Uterus (tissue), 3 donors: ENCODE measurements at regions not wholly inside any gene's neighbourhood (a gene's known extent, or its start where the extent isn't known, plus 50 kb on each side); places are given as distances from the start of the nearest gene placed in this dataset.

ENCODE experiments used
- DNase-seq, 2 donors: peaks; one replicate each; pipeline ENCODE4 v3.0.0-alpha.2; 2019 to 2020
- H3K27ac ChIP-seq, 2 donors: fragments of 200-600 bp; sonication (generic); 1 replicate in 1 of 2; 2 replicates in 1 of 2; pipeline ENCODE4 v1.5.1; 2016 to 2018
- H3K27me3 ChIP-seq, 2 donors: fragments of 200-600 bp; sonication (generic); one replicate each; pipeline ENCODE4 v1.5.1; 2018 to 2019; ENCODE audit warnings: control low read depth in 1 of 2
- H3K36me3 ChIP-seq, 2 donors: fragments of 200-600 bp; sonication (generic); one replicate each; pipeline ENCODE4 v1.5.1; 2019; ENCODE audit warnings: control low read depth in 1 of 2
- H3K4me1 ChIP-seq, 2 donors: fragments of 200-600 bp; sonication (generic); one replicate each; pipeline ENCODE4 v1.5.1; 2018 to 2019; ENCODE audit warnings: control low read depth in 1 of 2
- H3K4me3 ChIP-seq, 2 donors: fragments of 200-600 bp; sonication (generic); 1 replicate in 1 of 2; 2 replicates in 1 of 2; pipeline ENCODE4 v1.5.1; 2018 to 2019; ENCODE audit warnings: mild to moderate bottlenecking in 1 of 2
- H3K9me3 ChIP-seq, 2 donors: fragments of 200-600 bp; sonication (generic); one replicate each; pipeline ENCODE4 v1.5.1; 2019; ENCODE audit warnings: control low read depth in 1 of 2
- CTCF ChIP-seq, 4 experiments: fragments of 200-600 bp in 2 of 4; fragments of 450-650 bp in 2 of 4; sonication (generic) in 2 of 4; IDR thresholded peaks; one replicate each; pipeline ENCODE4 v1.5.1; 2016 to 2019; ENCODE audit warnings: antibody characterized with exemption in 4 of 4, mild to moderate bottlenecking in 2 of 4, moderate library complexity in 1 of 4
- POLR2A ChIP-seq, 2 donors: fragments of 450-650 bp; IDR thresholded peaks; one replicate each; pipeline ENCODE4 v1.6.1; 2016; ENCODE audit warnings: antibody characterized with exemption in 2 of 2, mild to moderate bottlenecking in 1 of 2, moderate library complexity in 1 of 2
- intact Hi-C: fragments of 100-400 bp; cut with DNase I; formaldehyde crosslinking; loops from one replicate; pipeline ENCODE4 v1.15.1; 2023; ENCODE audit warnings: low total_unique reads
- donor health status: DM: yes; HTN: yes; CAD: no.

GRCh38 chr6:141576751-141577150 is 556.0 kb upstream of the GJE1 start:
- H3K27me3 ChIP-seq: no peaks in the 10 kb centered on the region
- H3K9me3 ChIP-seq: no peaks in the 10 kb centered on the region
- H3K4me1 ChIP-seq: no peaks in the 10 kb centered on the region
- H3K36me3 ChIP-seq: no peaks in the 10 kb centered on the region
- no peak overlapping the region for H3K4me3 ChIP-seq
- H3K27ac ChIP-seq: no peak overlapping the region
- no peak for DNase-seq
- intact Hi-C loops: no loop called here
- TF ChIP-seq POLR2A (IDR thresholded peaks at IDR 0.05): no peak
- no peak for TF ChIP-seq CTCF (IDR thresholded peaks at IDR 0.05)

- Histone ChIP-seq H3K36me3 (no peaks in the 10 kb centered on the region), H3K4me3 (peak overlapping the region in 1 of 2 donors; percentile 25), H3K4me1 (no peaks in the 10 kb centered on the region), H3K27me3 (no peaks in the 10 kb centered on the region), H3K9me3 (no peaks in the 10 kb centered on the region), H3K27ac (peak overlapping the region; percentile 27 to 65)
- no peak for TF ChIP-seq POLR2A (IDR thresholded peaks at IDR 0.05)
- TF ChIP-seq CTCF (IDR thresholded peaks at IDR 0.05): peak; percentile 66 to 82 (median 77)
- intact Hi-C loops: no loop called here
- DNase-seq: peak; percentile 64 to 67
Observed at GRCh38 chr6:141562851-141563763, 569.6 kb upstream of the GJE1 start.

- intact Hi-C loops: no loop called here
- H3K9me3 ChIP-seq: no peaks in the 10 kb centered on the region
Observed at GRCh38 chr6:141562186-141562811, 570.4 kb upstream of the GJE1 start.

GRCh38 chr6:141561154-141561553 is 571.6 kb upstream of the GJE1 start:
- no peak overlapping the region for H3K27ac ChIP-seq
- intact Hi-C loops: no loop called here

More at GRCh38 chr6:141562186-141562811, 570.4 kb upstream of the GJE1 start:
- Histone ChIP-seq H3K4me3 (peak overlapping the region in 1 of 2 donors; percentile 25), H3K4me1 (no peaks in the 10 kb centered on the region), H3K27me3 (no peaks in the 10 kb centered on the region), H3K36me3 (no peaks in the 10 kb centered on the region), H3K27ac (peak overlapping the region; percentile 27 to 65)
- DNase-seq: peak in 1 of 2 donors; percentile 14
- TF ChIP-seq POLR2A (IDR thresholded peaks at IDR 0.05) (no peak), CTCF (IDR thresholded peaks at IDR 0.05) (no peak)

More at GRCh38 chr6:141561154-141561553, 571.6 kb upstream of the GJE1 start:
- Histone ChIP-seq H3K4me1 (no peaks in the 10 kb centered on the region), H3K4me3 (no peak overlapping the region), H3K9me3 (no peaks in the 10 kb centered on the region), H3K27me3 (no peaks in the 10 kb centered on the region), H3K36me3 (no peaks in the 10 kb centered on the region)
- TF ChIP-seq CTCF (IDR thresholded peaks at IDR 0.05) (no peak), POLR2A (IDR thresholded peaks at IDR 0.05) (no peak)
- no peak for DNase-seq
